Omental fat pad (tissue), 3 donors: ENCODE measurements at regions not wholly inside any gene's neighbourhood (a gene's known extent, or its start where the extent isn't known, plus 50 kb on each side); places are given as distances from the start of the nearest gene placed in this dataset.
"Not testable (repeated sequence)": the region's sequence is repeated elsewhere in the genome, so short reads cannot be mapped to it uniquely, and the experiment has no call there.

Experiments
- ATAC-seq: fragments of 150-250 bp; one replicate; pipeline ENCODE4 v1.9.1; 2016; ENCODE audit warnings: mild to moderate bottlenecking, moderate library complexity; ENCODE audit not compliant: low FRiP score
- DNase-seq: peaks from one replicate; pipeline ENCODE4 v3.0.0-alpha.2; 2019; ENCODE audit warnings: low spot score
- CTCF ChIP-seq, 3 donors: fragments of 450-650 bp; IDR thresholded peaks; one replicate each; pipeline ENCODE4 v1.5.1; 2016 to 2017; ENCODE audit warnings: antibody characterized with exemption in 3 of 3, mild to moderate bottlenecking in 3 of 3, moderate library complexity in 2 of 3

DNA sequence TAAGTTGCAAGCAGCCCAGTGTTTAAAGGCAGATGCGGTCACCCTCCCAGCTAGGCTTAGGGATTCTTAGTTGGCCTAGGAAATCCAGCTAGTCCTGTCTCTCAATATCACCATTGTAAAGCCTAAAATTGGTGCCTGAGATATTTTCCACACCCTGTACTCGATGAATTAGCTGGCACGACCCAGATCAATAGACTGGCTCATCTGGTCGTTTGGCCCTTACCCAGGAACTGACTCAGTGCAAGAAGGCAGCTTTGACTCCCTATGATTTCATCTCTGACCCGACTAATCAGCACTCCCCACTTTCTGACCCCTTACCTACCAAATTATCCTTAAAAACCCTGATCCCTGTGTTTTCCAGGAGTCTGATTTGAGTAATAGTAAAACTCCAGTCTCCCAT is 384.9 kb upstream of the SLC7A11 start:
- TF ChIP-seq CTCF (IDR thresholded peaks at IDR 0.05): no peak
- no peak for ATAC-seq
- DNase-seq: no peak

GRCh38 chr4:138622362-138622761 is 380.2 kb upstream of the SLC7A11 start:
- not testable (repeated sequence) for ATAC-seq

GRCh38 chr4:138616775-138617174 is 374.6 kb upstream of the SLC7A11 start:
- no peak for DNase-seq
- ATAC-seq: peak; percentile 44
- no peak for TF ChIP-seq CTCF (IDR thresholded peaks at IDR 0.05)

More at GRCh38 chr4:138622362-138622761, 380.2 kb upstream of the SLC7A11 start:
- not testable (repeated sequence) for DNase-seq

- no peak for ATAC-seq
- no peak for TF ChIP-seq CTCF (IDR thresholded peaks at IDR 0.05)
- DNase-seq: no peak
Measured at GRCh38 chr4:138614398-138615142, 372.4 kb upstream of the SLC7A11 start.

- ATAC-seq: no peak
- TF ChIP-seq CTCF (IDR thresholded peaks at IDR 0.05): no peak
- no peak for DNase-seq
Measured at GRCh38 chr4:138612428-138612827, 370.3 kb upstream of the SLC7A11 start.

- no peak for ATAC-seq
- no peak for TF ChIP-seq CTCF (IDR thresholded peaks at IDR 0.05)
- DNase-seq: no peak
Measured at GRCh38 chr4:138611721-138612120, 369.6 kb upstream of the SLC7A11 start.

- ATAC-seq (no peak), DNase-seq (no peak)
- TF ChIP-seq CTCF (IDR thresholded peaks at IDR 0.05): no peak
Measured at GRCh38 chr4:138611017-138611416, 368.9 kb upstream of the SLC7A11 start.
